Colonic mucosa (tissue), 4 donors: ENCODE measurements at regions not wholly inside any gene's neighbourhood (a gene's known extent, or its start where the extent isn't known, plus 50 kb on each side); places are given as distances from the start of the nearest gene placed in this dataset.
"Not testable (repeated sequence)": the region's sequence is repeated elsewhere in the genome, so short reads cannot be mapped to it uniquely, and the experiment has no call there.

Source experiments
- DNase-seq: peaks from one replicate; pipeline ENCODE4 v3.0.0-alpha.2; 2020
- H3K27ac ChIP-seq: fragments of 200-600 bp; one replicate; pipeline ENCODE4 v1.8.0; 2021
- H3K27me3 ChIP-seq: fragments of 200-600 bp; one replicate; pipeline ENCODE4 v1.8.0; 2021
- H3K36me3 ChIP-seq: fragments of 200-600 bp; one replicate; pipeline ENCODE4 v1.8.0; 2021
- H3K4me1 ChIP-seq: fragments of 200-600 bp; one replicate; pipeline ENCODE4 v1.8.0; 2021; ENCODE audit warnings: mild to moderate bottlenecking
- H3K4me3 ChIP-seq: fragments of 200-600 bp; one replicate; pipeline ENCODE4 v1.8.0; 2021
- H3K9ac ChIP-seq, 2 donors: one replicate each; pipeline ENCODE4 v1.7.0; 2013; ENCODE audit warnings: control low read depth in 2 of 2, low read depth in 2 of 2, low read length in 2 of 2
- H3K9me3 ChIP-seq: fragments of 200-600 bp; one replicate; pipeline ENCODE4 v1.8.0; 2021
- intact Hi-C: fragments of 100-400 bp; cut with DNase I; formaldehyde crosslinking; loops from one replicate; pipeline ENCODE4 v1.14.1; 2022
- TF ChIP-seq, protein P1 (sequence below): fragments of 200-600 bp; IDR thresholded peaks from one replicate; pipeline ENCODE4 v1.8.0; 2022; ENCODE audit warnings: antibody characterized with exemption, mild to moderate bottlenecking
- donor health status: healthy.
- donor health status: DM: no; HTN: no; CAD: no.
- donor health status: DM: no; HTN: no; CAD: no.

DNA sequence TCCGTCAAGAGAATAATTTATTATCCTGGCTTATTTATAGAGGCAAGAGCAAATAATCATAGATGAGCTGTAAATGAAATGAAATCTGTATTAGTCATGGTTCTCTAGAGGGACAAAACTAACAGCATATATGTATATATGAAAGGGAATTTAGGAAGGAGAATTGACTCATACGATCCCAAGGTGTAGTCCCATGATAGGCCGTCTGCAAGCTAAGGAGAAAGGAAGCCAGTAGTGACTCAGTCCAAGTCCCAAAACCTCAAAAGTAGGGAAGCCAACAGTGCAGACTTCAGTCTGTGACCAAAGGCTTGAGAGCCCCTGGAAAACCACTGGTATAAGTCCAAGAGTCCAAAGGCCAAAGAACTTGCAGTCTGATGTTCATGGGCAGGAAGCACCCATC lies 515.9 kb upstream of the CYLC2 start:
- Histone ChIP-seq H3K27me3 (no peaks in the 10 kb centered on the region), H3K27ac (no peak overlapping the region), H3K36me3 (no peaks in the 10 kb centered on the region), H3K9ac (no peak overlapping the region), H3K4me1 (no peaks in the 10 kb centered on the region), H3K9me3 (no peaks in the 10 kb centered on the region), H3K4me3 (no peak overlapping the region)
- DNase-seq = no peak
- intact Hi-C loops = no loop called here
- TF ChIP-seq, protein P1, sequence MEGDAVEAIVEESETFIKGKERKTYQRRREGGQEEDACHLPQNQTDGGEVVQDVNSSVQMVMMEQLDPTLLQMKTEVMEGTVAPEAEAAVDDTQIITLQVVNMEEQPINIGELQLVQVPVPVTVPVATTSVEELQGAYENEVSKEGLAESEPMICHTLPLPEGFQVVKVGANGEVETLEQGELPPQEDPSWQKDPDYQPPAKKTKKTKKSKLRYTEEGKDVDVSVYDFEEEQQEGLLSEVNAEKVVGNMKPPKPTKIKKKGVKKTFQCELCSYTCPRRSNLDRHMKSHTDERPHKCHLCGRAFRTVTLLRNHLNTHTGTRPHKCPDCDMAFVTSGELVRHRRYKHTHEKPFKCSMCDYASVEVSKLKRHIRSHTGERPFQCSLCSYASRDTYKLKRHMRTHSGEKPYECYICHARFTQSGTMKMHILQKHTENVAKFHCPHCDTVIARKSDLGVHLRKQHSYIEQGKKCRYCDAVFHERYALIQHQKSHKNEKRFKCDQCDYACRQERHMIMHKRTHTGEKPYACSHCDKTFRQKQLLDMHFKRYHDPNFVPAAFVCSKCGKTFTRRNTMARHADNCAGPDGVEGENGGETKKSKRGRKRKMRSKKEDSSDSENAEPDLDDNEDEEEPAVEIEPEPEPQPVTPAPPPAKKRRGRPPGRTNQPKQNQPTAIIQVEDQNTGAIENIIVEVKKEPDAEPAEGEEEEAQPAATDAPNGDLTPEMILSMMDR = no peak

DNA sequence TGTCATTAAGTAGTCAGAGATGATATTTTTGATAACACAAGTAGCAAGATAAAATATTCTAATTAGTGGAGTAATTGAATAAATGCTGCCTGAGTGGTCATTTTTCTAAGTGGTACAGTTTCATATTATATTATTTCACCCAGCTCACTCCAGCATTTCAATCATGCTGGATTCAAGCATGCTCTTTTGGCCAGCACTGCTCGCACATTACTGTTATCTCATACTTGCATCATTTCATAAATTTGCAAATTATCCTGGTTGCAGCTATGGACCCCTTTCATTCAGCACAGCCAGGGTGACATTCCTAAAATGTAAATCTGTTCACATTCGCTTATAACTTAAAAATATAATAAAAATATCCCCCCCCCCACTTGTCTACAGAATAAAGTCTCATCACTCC lies 520.8 kb upstream of the CYLC2 start:
- Histone ChIP-seq H3K4me1 (no peaks in the 10 kb centered on the region), H3K9ac (no peak overlapping the region), H3K4me3 (no peak overlapping the region), H3K27me3 (no peaks in the 10 kb centered on the region), H3K27ac (no peak overlapping the region), H3K36me3 (no peaks in the 10 kb centered on the region), H3K9me3 (no peaks in the 10 kb centered on the region)
- TF ChIP-seq, protein P1 = no peak
- no peak for DNase-seq
- intact Hi-C loops = no loop called here

DNA sequence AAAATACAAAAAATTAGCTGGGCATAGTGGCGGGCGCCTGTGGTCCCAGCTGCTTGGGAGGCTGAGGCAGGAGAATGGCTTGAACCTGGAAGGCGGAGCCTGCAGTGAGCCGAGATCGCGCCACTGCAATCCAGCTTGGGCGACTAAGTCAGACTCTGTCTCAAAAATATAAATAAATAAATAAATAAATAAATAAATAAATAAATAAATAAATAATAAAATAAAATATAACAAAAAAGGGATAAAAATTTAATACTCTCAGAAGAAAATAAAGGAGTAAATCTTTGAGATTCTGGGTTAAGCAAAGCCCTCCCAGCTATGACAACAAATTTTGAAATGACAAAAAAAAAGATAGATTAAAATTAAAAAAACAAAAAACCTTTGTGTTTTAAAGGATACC lies 525.7 kb upstream of the CYLC2 start:
- H3K27me3 ChIP-seq, H3K4me1 ChIP-seq, intact Hi-C loops, H3K9me3 ChIP-seq, H3K36me3 ChIP-seq, H3K9ac ChIP-seq, H3K27ac ChIP-seq, H3K4me3 ChIP-seq, DNase-seq: not testable (repeated sequence)

DNA sequence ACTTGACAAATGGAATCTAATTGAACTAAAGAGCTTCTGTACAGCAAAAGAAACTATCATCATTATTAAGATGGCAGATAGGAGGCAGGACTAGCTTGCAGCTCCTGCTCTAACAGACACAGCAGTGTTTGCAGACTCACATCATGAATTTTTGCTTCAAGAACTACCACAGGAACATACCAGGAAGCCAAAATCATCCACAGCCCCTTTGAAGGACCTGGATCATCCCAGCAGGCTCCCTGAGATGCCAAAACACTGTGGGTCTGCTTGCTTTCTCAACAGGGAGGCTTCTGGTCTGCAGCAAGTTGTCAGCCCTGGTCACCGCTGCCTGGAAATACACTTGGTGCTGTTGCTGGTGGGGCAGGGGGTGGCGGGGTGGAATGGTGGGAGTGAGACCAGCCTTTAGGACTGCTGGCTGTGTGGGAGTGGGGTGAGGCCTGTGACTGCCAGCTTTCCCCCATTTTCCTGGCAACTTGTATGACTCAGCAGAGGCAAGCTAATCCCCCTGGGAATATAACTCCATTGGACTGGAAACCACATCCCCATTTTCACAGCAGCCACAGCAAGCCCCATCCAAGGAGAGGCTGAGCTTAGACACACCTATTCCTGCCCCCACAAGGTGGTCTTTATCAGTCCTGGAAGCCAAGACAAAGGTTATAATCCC lies 533.8 kb upstream of the CYLC2 start:
- Histone ChIP-seq H3K27me3 (no peaks in the 10 kb centered on the region), H3K4me3 (no peak overlapping the region), H3K9me3 (no peaks in the 10 kb centered on the region), H3K4me1 (no peaks in the 10 kb centered on the region), H3K27ac (no peak overlapping the region), H3K36me3 (no peaks in the 10 kb centered on the region), H3K9ac (no peak overlapping the region)
- TF ChIP-seq, protein P1 = no peak
- intact Hi-C loops = no loop called here
- DNase-seq = no peak

DNA sequence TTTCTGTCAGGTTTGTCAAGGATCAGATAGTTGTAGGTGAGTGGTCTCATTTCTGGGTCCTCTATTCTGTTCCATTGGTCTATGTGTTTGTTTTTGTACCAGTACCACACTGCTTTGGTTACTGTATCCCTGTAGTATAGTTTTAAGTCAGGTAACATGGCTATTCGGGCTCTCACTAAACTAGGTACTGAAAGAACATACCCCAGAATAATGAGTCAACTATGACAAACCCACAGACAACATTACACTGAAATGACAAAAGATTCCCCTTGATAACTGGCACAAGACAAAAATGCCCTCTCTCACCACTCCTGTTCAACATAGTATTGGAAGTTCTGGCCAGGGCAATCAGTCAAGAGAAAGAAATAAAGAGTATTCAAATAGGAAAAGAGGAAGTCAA lies 535.3 kb upstream of the CYLC2 start:
- H3K9me3 ChIP-seq = no peaks in the 10 kb centered on the region
- H3K36me3 ChIP-seq = no peaks in the 10 kb centered on the region
- TF ChIP-seq, protein P1 = no peak

DNA sequence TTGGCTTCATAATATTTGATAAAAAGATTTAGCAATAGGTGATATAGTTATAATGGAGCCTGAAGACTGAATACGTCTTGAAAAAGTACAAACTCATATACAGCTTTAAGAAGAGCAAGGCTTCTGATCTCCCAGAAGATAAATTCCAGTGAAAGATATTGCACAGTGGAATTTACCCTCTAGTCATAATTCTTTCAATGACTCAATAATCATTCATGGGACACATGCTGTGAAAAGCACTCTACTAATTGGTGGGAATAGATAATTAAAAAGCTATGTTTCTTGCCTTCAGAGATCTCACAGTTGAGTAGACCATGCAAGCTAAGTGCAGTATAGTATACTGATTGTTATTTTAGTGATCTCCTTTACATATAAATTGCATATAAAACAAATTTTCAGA lies 538.6 kb upstream of the CYLC2 start:
- H3K27me3 ChIP-seq = no peaks in the 10 kb centered on the region
- intact Hi-C loops = no loop called here
- H3K36me3 ChIP-seq = no peaks in the 10 kb centered on the region
- no peak for DNase-seq
- H3K9me3 ChIP-seq = no peaks in the 10 kb centered on the region
- H3K9ac ChIP-seq = no peak overlapping the region
- no peak overlapping the region for H3K4me3 ChIP-seq
- TF ChIP-seq, protein P1 = no peak
- no peak overlapping the region for H3K27ac ChIP-seq
- no peaks in the 10 kb centered on the region for H3K4me1 ChIP-seq

More for the DNA sequence above, 535.3 kb upstream of the CYLC2 start:
- DNase-seq = no peak
- Histone ChIP-seq H3K4me3 (no peak overlapping the region), H3K4me1 (no peaks in the 10 kb centered on the region), H3K9ac (no peak overlapping the region), H3K27ac (no peak overlapping the region), H3K27me3 (no peaks in the 10 kb centered on the region)
- intact Hi-C loops = no loop called here
